HG03039 (cell line): ENCODE measurements at regions not wholly inside any gene's neighbourhood (a gene's known extent, or its start where the extent isn't known, plus 50 kb on each side); places are given as distances from the start of the nearest gene placed in this dataset.
"Not testable (repeated sequence)": the region's sequence is repeated elsewhere in the genome, so short reads cannot be mapped to it uniquely, and the experiment has no call there.

ENCODE experiments used
- ATAC-seq: cut with Tn5 transposase; IDR thresholded peaks from one replicate; pipeline ENCODE4 v1.9.1; 2021; ENCODE audit warnings: mild to moderate bottlenecking, moderate library complexity; ENCODE audit not compliant: unreplicated experiment

- no peak for ATAC-seq
Observed at GRCh38 chr6:82573254-82573972, 209.8 kb downstream of the TPBG start.

DNA sequence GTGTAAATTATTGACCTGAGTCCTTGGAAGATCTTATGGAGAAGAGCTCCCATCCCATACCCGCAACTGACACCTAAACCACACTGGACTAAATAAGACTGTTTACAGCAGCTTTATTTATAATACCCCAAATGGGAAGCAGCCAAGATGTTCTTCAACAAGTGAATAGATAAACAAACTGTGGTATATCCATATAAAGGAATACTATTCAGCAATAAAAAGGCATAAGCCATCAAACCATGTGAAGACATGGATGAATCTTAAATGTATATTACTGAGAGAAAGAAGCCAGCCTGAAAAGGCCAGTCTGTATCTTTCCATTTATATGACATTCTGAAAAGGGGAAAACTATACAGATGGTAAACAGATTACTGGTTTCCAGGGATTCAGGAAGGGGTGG lies 212.7 kb downstream of the TPBG start:
- no peak for ATAC-seq

GRCh38 chr6:82584194-82584695 lies 220.6 kb downstream of the TPBG start:
- ATAC-seq: no peak

GRCh38 chr6:82584856-82585255 lies 221.2 kb downstream of the TPBG start:
- no peak for ATAC-seq

DNA sequence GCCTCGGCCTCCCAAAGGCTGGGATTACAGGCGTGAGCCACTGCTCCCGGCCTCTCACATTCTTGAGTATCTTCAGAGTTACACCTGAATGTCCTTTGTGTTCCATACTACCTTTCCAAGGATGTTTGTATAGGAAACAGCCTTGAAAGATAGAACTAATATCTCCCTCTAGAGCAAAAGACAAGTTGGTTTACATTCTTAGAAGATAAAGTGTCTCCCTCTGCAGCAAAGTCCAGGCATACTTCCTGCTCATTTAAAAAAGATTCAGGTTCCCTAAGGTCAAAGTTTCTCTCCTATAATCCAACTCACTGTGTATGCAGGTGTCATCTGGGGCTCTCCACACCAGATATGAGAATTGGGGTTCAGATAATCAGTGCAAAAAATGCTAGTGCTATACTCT lies 224.4 kb downstream of the TPBG start:
- ATAC-seq: no peak

- ATAC-seq: no peak
Observed at GRCh38 chr6:82588859-82589412, 225.3 kb downstream of the TPBG start.

DNA sequence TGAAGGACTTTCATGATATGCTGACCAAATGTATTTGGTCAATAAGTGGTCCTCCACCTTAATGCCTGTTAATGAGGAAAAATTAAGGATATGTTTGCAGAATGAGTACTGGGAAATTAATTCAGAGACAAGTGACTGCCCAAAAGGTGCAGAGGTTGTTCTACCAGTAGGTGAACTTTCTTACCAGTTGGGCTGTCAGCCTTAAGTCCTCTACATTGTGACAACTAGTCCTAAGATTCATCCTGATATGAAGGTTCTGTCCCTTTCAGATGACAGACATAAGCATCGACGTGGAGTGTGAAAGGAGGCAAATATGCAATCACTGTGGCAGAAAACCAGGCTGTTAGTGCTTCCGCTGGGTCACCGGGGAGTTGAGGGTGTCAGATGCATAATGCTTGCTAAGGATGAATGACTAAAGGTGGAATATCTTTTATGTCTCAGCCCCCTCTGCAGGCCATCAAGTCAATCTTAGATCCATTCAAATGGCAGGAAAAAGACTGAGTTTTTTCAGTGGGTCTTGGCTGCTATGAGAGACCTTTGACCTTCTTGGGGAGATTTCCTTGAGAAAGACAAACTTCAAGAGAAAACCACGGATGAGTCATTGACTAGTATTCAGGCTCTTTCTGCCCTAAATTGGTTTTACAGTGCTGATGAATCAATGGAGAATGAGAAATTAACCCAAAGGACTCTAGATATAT lies 226.0 kb downstream of the TPBG start:
- ATAC-seq: peak; percentile 73

- no peak for ATAC-seq
Observed at GRCh38 chr6:82597201-82597600, 233.6 kb downstream of the TPBG start.

DNA sequence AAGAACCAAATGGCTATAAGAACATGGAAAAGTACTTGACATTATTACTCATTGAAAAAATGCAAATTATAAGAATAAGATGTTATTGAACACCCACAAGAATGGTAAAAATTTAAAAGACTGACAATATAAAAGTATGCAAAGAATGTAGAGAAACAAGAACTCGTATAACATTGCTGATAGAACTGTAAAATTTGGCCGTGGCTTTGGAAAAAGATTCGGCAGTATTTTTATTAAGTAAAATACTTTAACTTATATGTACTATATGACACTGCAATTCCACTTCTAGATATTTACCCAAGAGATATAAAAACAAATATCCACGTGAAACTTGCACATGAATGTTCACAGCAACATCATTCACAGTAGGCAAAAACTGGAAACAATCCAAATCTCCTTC lies 239.2 kb downstream of the TPBG start:
- no peak for ATAC-seq

DNA sequence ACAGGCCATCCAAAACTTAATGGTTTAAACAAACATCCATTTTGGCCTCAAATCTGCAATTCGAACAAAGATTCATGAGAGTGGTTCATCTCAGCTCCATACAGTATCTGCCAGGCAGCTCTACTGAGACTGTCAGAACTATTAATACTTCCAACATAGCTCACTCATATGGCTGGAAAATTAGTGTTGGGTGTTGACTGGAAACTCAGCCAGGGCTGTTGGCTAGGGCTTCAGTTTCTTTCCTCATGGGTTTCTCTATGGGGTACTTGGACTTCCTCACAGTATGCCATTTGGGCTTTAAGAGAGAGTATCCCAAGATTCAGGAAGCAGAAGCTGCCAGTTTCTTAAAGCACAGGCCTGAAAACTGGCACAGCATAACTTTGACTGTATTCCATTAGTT lies 240.3 kb downstream of the TPBG start:
- no peak for ATAC-seq

- ATAC-seq: no peak
Observed at GRCh38 chr6:82607998-82608725, 244.5 kb downstream of the TPBG start.

- no peak for ATAC-seq
Observed at GRCh38 chr6:82608781-82609180, 245.2 kb downstream of the TPBG start.

- ATAC-seq: no peak
Observed at GRCh38 chr6:82611751-82612150, 248.1 kb downstream of the TPBG start.

GRCh38 chr6:82612475-82613039 lies 248.9 kb downstream of the TPBG start:
- no peak for ATAC-seq

- no peak for ATAC-seq
Observed at GRCh38 chr6:82614518-82614917, 250.9 kb downstream of the TPBG start.

GRCh38 chr6:82616386-82617028 lies 252.9 kb downstream of the TPBG start:
- ATAC-seq: no peak

- no peak for ATAC-seq
Observed at GRCh38 chr6:82617648-82618047, 254.0 kb downstream of the TPBG start.

DNA sequence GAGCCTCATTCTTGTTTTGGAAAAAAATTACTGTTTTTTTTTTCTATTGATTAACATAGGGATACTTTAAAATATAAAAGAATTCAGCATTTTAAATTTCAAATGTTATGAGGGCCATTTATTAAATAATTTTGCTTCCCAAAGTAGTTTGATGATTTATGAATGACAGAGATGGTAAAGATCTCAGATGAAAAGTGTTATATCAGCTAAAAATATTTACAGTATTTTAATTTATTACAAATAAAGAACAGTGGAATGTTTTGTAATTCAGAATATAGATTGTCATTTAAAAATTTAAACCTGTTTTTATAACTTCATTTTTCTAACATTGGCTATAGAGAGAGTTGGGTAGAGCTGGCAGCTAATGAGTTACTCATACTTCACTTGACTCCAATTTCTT lies 256.0 kb downstream of the TPBG start:
- no peak for ATAC-seq

GRCh38 chr6:82622461-82622860 lies 258.8 kb downstream of the TPBG start:
- ATAC-seq: no peak

GRCh38 chr6:82624251-82624650 lies 260.6 kb downstream of the TPBG start:
- no peak for ATAC-seq

GRCh38 chr6:82626946-82627345 lies 263.3 kb downstream of the TPBG start:
- not testable (repeated sequence) for ATAC-seq
